ENCODE measurements at regions not wholly inside any gene's neighbourhood (a gene's known extent, or its start where the extent isn't known, plus 50 kb on each side); places are given as distances from the start of the nearest gene placed in this dataset.

DNA sequence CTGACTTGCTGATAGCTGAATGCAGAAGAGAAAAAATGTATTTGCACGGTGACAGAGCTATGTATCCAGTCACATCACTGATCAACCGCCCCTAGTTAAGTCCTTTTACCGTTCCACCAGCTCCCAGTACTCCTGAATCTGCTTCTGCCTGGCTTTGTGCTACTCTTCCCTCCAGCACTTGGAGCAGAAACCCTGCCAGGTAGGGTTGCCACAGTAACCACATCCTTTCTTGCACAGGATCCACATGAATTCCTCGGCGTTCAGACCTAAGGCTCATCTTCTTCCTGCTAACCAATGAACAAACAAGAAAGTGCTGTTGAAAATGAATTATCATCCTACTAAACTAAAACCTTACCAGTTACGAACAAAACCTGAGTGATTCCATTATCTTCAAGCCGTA is 52.0 kb upstream of the KCTD7 start:
- TF ChIP-seq EZH2 (IDR thresholded peaks at IDR 0.05) (no peak), POLR2AphosphoS5 (IDR thresholded peaks at IDR 0.05; ENCODE audit: borderline replicate concordance, low read depth, low read length) (no peak), FOXP2 (optimal IDR thresholded peaks at IDR 0.05; ENCODE audit: control extremely low read depth, extremely low read length, insufficient read depth) (no peak)

All from SK-N-MC (cell line).